SKM-1 (cell line): ENCODE measurements at regions not wholly inside any gene's neighbourhood (a gene's known extent, or its start where the extent isn't known, plus 50 kb on each side); places are given as distances from the start of the nearest gene placed in this dataset.
"Not testable (repeated sequence)": the region's sequence is repeated elsewhere in the genome, so short reads cannot be mapped to it uniquely, and the experiment has no call there.

Experiments used
- DNase-seq: peaks from one replicate; lab custom pipeline; 2025; ENCODE audit not compliant: unreplicated experiment; lab: John Stamatoyannopoulos, UW

DNA sequence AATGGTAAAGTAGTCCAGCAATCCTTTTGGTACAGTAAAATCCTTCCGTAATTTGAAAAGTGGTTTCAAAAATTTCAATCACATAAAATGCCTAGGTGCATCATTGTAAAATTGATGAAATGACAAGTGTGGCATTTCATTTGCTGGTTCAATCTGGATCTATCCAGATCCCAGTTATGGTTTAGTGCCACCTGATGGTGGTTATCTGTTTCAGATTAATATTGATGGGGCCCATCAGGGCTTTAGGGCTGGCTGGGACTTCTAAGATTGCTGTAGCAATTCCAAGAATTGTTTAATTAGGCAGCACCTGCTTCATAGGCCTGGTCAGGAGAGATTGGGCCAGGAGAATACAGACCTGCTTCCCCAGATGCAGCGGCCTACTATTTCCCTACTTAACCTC is 55.5 kb upstream of the PIK3C3 start:
- DNase-seq: no peak

DNA sequence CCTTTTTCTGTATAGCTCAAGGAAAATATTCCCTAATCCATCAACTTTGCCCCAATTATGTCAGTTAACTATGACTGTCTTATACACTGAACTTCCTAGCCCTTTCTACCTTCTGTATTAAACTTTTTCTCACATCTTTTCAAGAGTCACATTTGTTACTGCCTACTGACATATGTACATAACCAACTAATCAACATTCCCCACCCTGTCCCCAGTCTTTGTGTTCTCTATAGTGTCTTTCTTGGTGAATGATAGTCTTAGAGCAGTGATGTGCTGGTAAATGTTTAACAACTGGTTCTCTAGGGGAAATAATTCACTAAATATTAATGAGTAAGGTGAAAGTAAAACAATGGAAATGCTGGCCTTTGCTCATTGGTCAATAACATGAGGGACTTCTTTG is 61.6 kb upstream of the PIK3C3 start:
- no peak for DNase-seq

DNA sequence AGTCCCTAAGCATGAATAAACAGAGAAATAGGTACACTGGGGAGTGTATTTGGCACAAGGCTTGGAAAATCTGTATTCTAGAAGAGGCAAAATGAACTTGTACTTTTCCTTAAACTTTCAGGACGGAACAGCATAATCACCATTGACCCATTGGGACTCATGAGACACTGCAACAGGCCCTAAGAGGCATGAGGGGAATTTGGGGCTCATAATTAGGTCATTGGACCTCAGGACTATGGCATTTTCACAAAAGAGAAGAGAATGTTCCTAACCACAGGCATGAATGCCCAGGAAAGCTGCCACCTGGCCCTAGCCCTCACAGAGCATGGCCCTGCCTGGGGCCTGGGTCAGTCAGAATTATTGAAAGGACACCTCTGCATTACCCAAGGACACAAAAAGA is 67.9 kb upstream of the PIK3C3 start:
- no peak for DNase-seq

DNA sequence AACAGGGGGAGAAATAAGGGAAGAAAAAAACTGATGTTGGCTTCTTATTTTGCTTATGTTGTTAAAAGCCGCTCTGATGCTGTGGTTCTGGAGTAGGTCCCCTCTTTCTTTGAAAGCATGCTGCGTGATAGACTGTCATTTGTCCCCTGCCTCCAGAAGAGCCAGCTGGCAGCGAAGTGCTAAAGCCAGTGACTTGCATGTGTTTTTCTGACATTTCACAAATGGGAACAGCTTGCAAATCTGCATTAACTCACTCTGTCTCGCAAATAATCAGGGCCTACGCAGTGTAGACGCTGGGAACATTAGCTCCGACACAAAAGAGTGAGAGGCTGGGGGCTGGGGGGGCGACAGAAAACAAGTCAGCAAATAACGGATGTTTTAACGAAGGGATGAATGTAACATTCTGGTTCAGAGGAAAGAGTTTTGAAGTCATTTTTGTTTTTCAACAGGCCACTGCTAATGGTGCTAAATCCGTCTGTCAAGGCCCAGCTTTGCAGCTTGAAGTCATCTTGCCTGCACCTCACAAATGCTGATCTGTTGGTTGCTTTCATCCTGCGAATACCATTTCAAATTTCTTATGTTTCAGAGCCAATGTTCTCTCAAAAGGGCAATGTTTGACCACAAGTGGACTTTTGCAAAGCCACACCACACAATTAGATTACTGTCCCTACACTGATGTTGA is 68.8 kb upstream of the PIK3C3 start:
- DNase-seq: no peak

DNA sequence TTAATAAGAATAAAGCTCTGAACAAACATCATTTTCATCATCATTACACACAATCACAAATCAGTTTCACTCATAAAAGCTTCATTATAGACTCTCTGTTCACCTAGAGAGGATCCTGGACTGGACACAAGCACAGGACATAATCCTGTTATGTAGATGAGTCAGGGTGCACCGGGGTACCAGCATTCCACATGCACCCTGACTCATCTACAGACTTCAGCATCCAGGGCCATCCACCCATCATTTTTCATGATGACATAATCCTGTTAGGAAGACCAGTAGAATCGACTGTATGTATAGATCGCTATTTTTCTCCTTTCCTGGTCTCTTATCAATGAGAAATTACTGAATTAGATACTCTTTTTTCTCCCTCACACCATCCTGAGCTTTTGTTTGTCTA is 73.7 kb upstream of the PIK3C3 start:
- no peak for DNase-seq

DNA sequence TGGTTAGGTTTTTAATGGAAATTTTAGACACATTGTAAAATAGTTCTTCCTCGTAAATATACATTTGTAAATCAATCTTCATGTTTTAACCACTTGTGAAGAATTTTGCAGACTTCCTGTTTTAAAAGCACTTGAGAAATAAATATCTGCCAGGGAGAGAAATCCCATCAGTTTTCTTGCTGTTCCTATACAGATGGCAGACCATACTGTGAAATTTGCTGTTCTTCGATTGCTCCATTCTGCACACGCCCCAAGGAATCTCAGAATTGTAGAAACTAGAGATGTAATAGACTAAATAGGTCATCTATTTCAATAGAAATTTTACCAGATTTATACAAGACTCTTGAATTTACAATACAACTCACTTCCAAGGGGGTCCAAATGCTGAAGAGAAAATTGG is 75.8 kb upstream of the PIK3C3 start:
- DNase-seq: no peak

DNA sequence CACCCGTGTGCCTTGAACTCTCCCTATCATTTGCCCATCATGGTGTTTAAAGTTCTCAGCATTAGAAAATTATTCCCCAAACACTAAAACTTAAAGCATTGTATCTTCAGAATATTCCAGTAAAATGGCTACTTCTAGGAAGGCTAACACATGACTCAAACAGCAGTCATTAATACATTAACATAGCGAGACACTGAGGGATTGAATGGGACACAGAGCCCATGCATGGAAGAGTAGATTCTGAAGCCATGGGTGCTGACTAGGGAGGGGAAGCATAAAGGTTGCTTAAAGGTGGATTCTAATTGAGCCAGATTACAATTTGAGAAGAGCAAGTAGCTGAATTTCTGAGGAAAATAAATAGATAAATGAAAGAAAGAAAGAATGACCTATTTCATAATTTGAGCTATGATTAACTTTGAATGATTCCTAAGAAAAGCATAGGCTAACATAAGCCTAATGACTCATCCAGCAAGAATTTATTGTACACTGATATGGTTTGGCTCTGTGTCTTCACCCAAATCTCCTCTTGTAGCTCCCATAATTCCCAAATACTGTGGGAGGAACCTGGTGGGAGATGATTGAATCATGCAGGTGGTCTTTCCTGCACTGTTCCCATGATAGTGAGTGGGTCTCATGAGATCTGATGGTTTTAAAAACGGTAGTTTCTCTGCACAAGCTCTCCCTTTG is 79.8 kb upstream of the PIK3C3 start:
- no peak for DNase-seq

DNA sequence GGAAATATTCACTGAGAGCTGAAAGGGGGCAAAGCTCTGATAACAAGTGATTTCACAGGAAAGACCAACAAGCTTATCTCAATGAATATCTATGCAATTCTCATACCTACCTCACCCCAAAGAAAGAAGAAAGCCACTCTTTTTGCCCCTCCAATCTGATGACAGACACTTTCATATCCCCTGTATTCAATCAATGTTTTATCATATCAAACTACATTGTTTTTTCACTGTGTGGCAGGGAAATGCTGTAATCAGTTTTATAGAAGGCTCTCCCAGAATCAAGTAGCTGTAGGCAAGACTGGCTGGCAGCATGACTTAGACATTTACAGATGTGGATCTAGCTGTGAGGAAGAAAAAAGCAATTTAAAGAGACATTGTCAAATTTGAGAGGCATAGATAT is 81.3 kb upstream of the PIK3C3 start:
- DNase-seq: no peak

DNA sequence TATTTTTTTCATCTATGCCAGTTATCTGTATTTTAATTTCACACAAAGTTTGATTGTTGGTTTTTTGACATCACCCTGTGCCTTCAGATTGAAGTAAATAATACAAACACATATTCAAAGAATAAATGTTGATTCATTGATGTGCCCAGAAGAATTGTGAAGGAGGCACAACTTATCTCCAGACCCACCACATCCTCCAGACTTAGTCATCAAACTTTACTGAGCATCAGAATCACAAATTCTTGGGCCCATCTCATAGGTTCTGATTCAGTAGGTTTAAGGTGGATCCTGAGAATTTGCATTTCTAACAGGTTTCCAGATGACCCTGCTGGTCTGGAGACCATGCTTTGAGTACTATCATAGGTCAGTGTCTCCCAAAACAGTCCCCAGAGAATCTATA is 82.8 kb upstream of the PIK3C3 start:
- DNase-seq: no peak

DNA sequence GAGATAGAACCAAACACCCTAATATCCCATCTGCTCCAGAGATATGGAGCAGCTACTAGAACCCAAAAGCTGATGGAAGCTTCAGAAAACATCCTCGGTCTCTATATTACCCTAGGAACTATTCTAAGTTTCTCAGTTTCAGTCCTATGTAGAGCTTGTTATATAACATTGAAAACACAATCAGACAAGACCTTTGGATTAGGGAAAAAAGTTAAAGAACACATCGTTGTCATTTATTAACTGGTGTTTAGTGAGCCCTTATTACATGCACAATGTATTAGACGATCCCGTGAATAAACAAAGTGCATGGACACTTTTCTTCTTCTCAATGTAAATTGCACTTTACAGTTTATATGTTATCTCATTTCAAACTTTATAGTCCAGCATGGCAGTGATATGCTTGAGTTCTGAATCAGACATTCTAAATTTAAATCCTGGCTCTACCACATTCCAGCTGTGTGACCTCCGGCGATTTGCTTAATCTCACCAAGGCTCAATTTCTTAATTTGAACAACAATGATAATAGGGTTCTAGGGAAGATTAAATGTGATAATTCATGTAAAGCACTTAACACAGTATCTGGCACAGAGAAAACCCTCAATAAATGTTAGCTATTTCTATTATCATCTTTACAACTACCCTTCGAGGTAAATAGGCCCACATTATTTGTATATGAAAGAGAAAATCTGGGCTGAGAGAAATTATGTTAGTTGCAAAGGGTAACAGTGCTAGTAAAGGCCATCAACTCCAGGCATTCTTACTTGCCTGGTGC is 83.6 kb upstream of the PIK3C3 start:
- DNase-seq: no peak

DNA sequence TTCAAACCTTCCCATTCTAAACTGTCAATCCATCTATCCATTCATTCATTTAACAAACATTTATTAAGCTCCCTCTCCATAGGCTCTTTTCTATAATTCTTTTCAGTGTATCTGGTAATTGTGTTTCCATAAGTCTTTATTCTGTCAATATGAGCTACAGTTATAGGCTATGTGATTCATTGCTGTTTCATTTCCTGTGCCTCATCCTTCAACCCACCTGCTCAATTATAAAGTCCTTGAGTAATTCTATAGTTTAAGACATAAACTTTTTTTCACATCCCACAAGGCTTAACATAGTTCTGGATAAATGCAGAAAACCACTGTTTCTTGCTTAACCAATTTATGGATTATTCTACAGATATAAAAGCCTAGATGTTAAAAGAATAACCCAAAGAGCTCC is 84.2 kb upstream of the PIK3C3 start:
- DNase-seq: no peak

DNA sequence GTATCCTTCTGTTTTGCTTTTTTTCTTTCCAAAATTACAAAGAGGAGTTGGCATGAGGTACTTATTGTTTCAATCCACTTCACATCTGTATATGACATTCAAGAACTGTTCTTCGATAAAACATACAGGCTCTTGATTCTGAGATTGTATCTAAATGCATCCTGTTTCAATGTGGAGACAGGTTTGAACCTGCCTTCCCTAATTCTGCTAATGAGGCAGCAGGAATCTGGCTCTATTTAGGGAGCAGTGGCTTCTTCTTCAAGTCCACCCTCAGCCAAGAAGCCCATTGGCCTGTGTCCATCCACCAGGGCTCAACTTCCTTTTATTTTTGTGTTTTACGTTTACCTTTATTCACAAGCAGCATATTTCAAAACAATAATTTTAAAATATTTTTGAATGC is 84.8 kb upstream of the PIK3C3 start:
- DNase-seq: no peak

DNA sequence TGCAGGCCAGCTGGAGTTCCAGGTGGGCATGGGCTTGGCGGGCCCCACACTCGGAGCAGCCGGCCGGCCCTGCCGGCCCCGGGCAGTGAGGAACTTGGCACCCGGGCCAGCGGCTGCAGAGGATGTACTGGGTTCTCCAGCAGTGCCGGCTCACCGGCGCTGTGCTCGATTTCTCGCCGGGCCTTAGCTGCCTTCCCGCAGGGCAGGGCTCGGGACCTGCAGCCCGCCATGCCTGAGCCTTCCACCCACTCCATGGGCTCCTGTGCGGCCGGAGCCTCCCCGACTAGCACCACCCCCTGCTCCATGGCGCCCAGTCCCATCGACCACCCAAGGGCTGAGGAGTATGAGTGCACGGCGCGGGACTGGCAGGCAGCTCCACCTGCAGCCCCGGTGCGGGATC is 89.2 kb upstream of the PIK3C3 start:
- not testable (repeated sequence) for DNase-seq

DNA sequence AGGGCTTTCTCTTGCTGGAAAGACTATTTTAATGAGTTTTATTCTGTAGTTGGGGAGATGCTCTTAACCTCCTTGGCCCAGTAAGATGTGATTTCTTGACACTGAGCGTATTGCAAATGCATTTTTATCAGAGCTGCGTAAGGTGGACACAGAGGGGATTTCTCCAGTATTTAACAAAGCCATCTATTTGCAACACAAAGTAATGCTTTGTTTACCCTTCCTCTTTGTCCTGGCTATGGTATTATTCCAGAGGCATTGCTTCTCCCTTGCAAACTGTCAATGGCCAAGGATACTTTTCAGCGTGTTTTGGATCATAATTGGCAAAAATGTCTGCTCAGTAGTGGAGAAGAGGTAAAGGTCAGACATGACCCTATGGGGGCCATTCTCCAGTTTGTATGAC is 90.8 kb upstream of the PIK3C3 start:
- DNase-seq: no peak

DNA sequence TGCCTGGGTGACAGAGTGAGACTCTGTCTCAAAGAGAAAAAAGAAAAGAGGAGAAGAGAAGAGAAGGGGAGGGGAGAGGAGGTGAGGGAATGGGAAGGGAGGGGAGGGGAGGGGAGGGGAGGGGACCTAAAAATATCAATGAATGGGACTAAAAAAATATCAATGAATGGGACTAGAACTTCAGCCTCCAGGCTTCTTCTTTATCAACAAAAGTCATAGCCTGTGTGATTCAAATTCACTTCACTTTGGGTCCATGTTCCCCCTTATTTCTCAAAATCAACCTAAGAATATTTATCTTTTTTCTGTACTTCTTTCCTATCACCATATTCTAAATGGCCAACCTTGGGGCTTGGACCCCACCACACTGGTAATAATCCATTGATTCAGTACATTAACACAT is 92.1 kb upstream of the PIK3C3 start:
- DNase-seq: no peak

DNA sequence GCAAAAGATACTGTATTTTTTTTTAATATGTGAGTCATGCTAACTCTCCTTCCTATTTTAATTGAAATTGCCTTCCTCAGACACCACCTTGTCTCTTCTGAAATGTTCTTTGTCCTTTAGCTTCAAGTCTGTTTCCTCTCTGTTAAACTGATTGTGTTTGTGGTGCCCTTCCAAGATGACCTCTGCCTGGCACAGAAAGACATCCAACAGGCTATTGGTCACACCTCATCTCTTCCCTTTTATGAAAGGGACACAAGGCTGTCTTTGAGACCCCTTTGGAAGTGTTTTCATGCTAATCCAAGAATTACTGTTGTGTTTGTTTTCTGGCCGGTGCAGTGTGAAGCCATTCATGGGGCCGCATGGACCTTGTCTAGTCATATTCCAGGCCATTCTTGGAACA is 94.0 kb upstream of the PIK3C3 start:
- no peak for DNase-seq

DNA sequence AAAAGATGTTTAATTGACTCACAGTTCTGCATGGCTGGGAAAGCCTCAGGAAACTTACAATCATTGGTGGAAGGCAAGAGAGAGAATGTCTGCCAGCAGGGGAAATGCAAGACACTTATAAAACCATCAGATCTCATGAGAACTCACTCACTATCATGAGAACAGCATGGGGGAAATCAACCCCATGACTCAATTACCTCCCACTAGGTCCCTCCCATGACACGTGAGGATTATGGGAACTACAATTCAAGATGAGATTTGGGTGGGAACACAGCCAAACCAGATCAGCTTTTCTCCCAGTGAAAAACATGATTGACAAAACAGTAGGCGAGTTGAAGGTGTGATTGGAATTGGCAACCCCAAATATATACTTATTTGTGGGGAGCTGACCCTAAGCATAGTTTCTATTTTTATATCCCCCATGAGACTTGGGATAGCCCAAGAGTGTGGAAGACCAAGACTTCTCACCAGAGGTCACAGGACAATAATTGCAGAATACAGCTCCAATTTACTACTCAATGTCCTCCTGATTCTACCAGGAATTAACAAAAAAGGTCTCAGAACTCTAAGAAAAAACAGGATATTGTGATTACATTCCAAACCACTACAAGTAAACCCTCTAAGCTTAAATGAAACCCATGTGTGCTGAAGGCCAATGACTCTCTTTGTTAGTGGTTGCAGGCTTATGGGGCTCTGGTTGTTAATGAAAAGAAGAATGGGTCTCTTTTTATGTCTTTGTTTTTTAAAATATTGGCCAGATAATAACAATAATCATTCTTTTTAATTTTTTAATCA is 96.1 kb upstream of the PIK3C3 start:
- DNase-seq: no peak

DNA sequence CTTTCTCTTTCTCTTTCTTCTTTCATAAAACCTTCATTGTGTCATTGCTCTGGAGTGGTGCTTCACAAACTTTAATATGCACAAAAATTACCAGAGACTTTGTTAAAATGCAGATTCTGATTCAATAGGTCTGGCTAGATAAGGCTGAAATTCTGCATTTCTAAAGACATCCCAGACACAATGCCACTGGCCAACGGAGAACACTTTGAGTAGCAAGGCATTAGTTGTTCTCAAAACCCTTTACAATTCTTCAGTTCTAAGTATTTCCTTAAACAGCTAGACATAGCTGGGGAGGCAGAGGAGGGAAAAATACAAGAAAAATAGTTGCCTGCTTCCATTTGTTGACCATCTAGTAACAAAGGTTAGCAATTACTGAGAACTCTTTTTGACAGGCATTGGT is 101.8 kb upstream of the PIK3C3 start:
- no peak for DNase-seq

DNA sequence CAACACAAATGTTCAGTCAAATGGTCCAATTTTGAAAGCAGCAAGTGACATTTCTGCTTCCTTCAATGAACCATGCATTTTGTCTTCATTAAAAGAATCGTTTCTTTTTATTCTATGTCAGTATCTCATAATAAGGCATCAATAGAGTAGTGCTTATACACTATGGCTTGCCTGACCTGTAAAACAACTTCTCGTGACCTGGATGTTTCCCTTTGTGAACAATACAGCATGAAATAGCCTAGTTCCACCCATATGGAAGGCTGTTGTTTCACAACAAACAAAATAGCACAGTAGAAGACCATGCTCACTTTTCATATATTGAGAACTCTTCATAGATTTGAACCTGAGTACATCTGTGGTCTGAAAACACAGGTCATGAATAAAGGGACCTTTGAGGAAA is 104.3 kb upstream of the PIK3C3 start:
- no peak for DNase-seq

DNA sequence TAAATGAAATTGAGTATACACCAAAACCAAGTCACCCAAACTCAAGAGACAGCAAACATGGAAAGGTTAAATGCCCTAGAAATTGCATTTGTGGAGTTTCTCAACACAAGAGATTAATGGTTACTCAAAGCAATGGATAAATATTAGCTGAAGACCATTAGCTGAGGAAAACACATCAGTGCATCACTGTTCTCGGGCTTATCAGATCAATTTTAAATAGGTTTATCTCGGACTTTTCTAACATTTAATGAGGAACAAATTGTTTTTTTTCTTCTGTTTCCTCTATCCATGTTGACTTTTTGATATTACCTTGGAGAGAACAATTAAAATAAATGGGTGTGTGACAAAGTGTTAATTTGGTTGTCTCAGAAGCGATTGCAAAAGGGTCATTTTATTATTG is 105.4 kb upstream of the PIK3C3 start:
- DNase-seq: no peak

DNA sequence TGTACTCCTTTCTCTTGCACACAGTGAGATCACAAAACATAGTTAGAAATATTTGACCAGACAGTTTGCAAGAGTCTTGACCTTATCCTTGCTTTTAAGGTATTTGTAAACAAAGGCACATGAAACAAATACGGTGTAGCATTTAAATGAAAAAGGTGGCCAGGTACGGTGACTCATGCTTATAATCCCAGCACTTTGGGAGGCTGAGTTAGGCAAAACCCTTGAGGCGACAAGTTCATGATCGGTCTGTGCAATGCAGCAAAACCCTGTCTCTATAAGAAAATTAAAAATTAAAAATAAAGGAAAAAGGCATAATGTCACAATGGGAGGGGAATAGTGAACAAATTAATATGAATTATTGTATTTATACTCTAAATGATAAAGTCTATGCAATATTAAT is 109.5 kb upstream of the PIK3C3 start:
- DNase-seq: no peak

DNA sequence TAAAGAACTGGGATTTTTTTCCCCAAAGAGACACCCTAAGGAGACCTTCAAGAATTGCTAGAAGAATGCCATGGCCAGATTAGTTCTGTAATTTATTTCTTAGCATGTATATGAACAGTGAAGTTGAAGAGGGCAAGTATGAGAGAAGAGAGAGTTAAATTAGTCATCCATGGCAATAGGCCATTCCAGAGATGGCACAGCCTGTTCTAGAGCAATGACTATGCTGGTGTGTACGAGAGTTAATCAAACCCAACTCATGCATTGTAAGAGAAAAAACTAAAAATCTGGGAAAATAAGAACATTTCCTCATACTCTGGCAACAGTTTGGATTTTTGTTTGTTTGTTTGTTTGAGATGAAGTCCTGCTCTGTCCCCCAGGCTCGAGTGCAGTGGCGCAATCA is 112.1 kb upstream of the PIK3C3 start:
- DNase-seq: no peak
